AG04450 (cell line): ENCODE measurements at regions not wholly inside any gene's neighbourhood (a gene's known extent, or its start where the extent isn't known, plus 50 kb on each side); places are given as distances from the start of the nearest gene placed in this dataset.

Experiments used
- CTCF ChIA-PET: fragments of 300-600, 350-600 bp; formaldehyde crosslinking; extraction: SDS; loops from one replicate; lab custom pipeline; 2022; ENCODE audit warnings: antibody characterized with exemption, inconsistent platforms; lab: Charles Lee
- POLR2A ChIA-PET: fragments of 350-600 bp; formaldehyde crosslinking; extraction: SDS; loops from one replicate; lab custom pipeline; 2021; ENCODE audit warnings: antibody characterized with exemption, inconsistent platforms; lab: Yijun Ruan, JAX
- DNase-seq: peaks from one replicate; pipeline ENCODE4 v3.0.0-alpha.2; 2011; ENCODE audit warnings: low read depth, low spot score
- H3K27ac ChIP-seq: one replicate; pipeline ENCODE4 v1.5.1; 2012; ENCODE audit warnings: low read depth, low read length, control low read depth
- H3K27me3 ChIP-seq: one replicate; pipeline ENCODE4 v1.6.0; 2012; ENCODE audit warnings: low read length; ENCODE audit not compliant: control insufficient read depth, insufficient read depth
- H3K4me3 ChIP-seq: 2 replicates; pipeline ENCODE4 v1.5.1; 2011; ENCODE audit warnings: mild to moderate bottlenecking, low read depth, low read length, control low read depth
- H3K9me3 ChIP-seq: 2 replicates; pipeline ENCODE4 v1.5.1; 2012; ENCODE audit warnings: low read length; ENCODE audit not compliant: control insufficient read depth, insufficient read depth
- TF ChIP-seq, protein P1 (sequence below): IDR thresholded peaks from 2 replicates; pipeline ENCODE4 v1.5.1; 2011; ENCODE audit warnings: low read depth, low read length, control low read depth, inconsistent platforms

DNA sequence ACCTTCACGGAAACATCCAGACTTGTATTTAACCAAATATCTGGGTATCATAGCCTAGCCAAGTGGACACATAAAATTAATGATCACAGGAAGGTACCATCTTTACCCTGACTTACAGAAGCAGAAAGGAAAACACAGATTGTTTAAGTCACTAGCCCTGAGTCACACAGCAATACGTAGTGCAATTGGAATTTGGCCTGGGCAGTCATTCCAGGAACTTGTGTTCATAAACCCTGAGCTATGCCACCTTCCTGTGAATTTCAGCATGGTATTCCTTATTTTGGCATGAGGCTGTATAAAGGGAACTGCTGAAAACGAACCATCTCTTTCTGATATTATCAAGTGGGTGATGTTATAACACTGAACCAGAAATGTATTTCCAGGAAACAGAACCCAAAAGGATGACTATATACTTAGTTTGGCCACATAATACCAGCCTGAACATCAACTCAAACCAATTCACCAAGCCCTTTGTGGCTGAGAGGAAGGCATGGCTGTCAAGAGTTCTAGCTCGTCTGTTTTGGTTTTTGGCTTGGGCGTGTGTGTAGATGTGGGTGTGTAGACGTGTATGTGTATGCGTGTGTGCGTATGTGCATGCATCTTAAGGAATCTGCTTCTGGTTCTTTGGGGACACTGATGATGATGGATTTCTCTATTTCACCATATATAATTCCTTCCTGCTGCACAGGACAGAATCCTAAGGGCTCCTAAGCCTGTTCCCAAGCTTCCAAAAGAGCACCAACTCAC lies 533.4 kb upstream of the ID2 start:
- ChIA-PET POLR2A (interaction anchor here (1.5 to 1.6 kb wide), 2 partner anchors 22 to 533 kb away, joined by 3 to 5 read pairs; partner anchors contain the start of gene ID2), CTCF (no interaction called here)
- Histone ChIP-seq H3K27ac (no peak overlapping the region), H3K27me3 (no peaks in the 10 kb centered on the region), H3K4me3 (no peak overlapping the region), H3K9me3 (no peaks in the 10 kb centered on the region)
- TF ChIP-seq, protein P1, sequence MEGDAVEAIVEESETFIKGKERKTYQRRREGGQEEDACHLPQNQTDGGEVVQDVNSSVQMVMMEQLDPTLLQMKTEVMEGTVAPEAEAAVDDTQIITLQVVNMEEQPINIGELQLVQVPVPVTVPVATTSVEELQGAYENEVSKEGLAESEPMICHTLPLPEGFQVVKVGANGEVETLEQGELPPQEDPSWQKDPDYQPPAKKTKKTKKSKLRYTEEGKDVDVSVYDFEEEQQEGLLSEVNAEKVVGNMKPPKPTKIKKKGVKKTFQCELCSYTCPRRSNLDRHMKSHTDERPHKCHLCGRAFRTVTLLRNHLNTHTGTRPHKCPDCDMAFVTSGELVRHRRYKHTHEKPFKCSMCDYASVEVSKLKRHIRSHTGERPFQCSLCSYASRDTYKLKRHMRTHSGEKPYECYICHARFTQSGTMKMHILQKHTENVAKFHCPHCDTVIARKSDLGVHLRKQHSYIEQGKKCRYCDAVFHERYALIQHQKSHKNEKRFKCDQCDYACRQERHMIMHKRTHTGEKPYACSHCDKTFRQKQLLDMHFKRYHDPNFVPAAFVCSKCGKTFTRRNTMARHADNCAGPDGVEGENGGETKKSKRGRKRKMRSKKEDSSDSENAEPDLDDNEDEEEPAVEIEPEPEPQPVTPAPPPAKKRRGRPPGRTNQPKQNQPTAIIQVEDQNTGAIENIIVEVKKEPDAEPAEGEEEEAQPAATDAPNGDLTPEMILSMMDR = no peak
- peak; percentile 66 for DNase-seq

DNA sequence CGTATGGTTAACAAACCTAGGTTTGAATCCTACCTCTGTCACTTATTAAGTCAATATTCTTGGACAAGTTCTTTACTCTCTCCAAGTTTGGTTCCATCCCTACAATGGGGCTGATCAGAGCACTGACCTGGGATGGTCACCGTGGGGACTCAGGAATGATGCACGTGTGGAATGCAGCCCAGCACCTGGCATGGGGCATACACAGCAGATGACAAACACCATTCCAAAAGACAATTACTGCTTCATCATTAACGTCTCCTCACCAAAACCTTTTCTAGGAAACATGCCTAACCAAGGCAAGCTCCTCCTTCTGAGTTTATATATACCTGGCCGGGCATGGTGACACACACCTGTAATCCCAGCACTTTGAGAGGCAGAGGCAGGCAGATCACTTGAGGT lies 532.9 kb upstream of the ID2 start:
- no peaks in the 10 kb centered on the region for H3K27me3 ChIP-seq
- ChIA-PET POLR2A (interaction anchor here (1.6 kb wide), 1 partner anchor 533 kb away, joined by 5 read pairs; the partner anchor contains the start of gene ID2), CTCF (no interaction called here)
- H3K9me3 ChIP-seq = no peaks in the 10 kb centered on the region
- H3K4me3 ChIP-seq = no peak overlapping the region
- no peak overlapping the region for H3K27ac ChIP-seq
- DNase-seq = no peak
- TF ChIP-seq, protein P1 = no peak

DNA sequence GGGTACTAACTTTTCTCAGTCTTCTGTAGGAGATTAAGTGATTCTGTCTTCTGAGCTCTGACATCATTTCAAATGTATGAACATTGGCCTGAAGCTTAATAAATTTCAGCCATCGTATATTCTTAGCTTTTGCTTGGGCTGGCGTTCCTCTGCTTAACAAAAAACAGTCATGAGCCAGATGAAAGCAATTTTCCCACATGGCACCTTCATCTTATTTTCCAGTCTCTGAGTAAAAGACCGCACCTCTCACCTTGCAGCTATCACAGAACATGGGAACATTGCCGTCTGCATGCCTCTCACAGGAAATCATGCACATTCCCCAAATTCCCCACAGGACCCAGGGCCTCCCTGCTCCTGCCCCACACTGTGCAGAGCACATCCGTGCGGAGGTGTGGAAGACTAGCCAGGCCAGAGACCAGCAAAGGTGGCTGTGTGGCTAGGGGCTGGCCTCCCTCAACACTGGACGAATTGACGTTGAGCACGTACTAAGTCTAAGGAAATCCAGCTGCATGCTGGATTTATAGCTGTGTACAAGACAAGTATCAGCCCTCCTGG lies 531.8 kb upstream of the ID2 start:
- DNase-seq = no peak
- H3K27ac ChIP-seq = peak overlapping the region; percentile 13
- CTCF ChIA-PET = no interaction called here
- TF ChIP-seq, protein P1 = no peak
- H3K9me3 ChIP-seq = no peaks in the 10 kb centered on the region
- POLR2A ChIA-PET = interaction anchor here (1.0 kb wide), 1 partner anchor 532 kb away, joined by 4 read pairs; the partner anchor contains the start of gene ID2
- H3K4me3 ChIP-seq = no peak overlapping the region
- H3K27me3 ChIP-seq = no peaks in the 10 kb centered on the region

GRCh38 chr2:8151888-8152287 lies 530.0 kb upstream of the ID2 start:
- Histone ChIP-seq H3K27ac (no peak overlapping the region), H3K9me3 (no peaks in the 10 kb centered on the region; the same call in 1 of the 2 replicates), H3K27me3 (no peaks in the 10 kb centered on the region), H3K4me3 (no peak overlapping the region)
- TF ChIP-seq, protein P1 = no peak
- ChIA-PET POLR2A (no interaction called here), CTCF (no interaction called here)
- no peak for DNase-seq
